Neural cell (in vitro differentiated cells): ENCODE measurements at regions not wholly inside any gene's neighbourhood (a gene's known extent, or its start where the extent isn't known, plus 50 kb on each side); places are given as distances from the start of the nearest gene placed in this dataset.

Experiments
- H2AFZ ChIP-seq: fragments of 200-600, 300-800 bp; sonication (generic), shearing (Covaris generic); 2 replicates; pipeline ENCODE4 v1.6.0; 2014; ENCODE audit warnings: low read depth, mild to moderate bottlenecking, antibody characterized with exemption, low read length, moderate library complexity
- H3F3A ChIP-seq: fragments of 200-600 bp; shearing (Covaris generic); 2 replicates; pipeline ENCODE4 v1.6.1; 2016; ENCODE audit warnings: mild to moderate bottlenecking, moderate library complexity, mixed read lengths, antibody characterized with exemption, low read length; ENCODE audit not compliant: insufficient read depth, poor library complexity, severe bottlenecking
- H3K27ac ChIP-seq: fragments of 200-600, 300-800 bp; sonication (generic), shearing (Covaris generic); 2 replicates; pipeline ENCODE4 v1.5.1; 2014; ENCODE audit warnings: mild to moderate bottlenecking, low read length, moderate library complexity
- H3K27me3 ChIP-seq: fragments of 300-800, 200-600 bp; sonication (generic), shearing (Covaris generic); 2 replicates; pipeline ENCODE4 v1.6.0; 2014; ENCODE audit warnings: mild to moderate bottlenecking, low read depth, low read length, moderate library complexity; ENCODE audit not compliant: insufficient read depth
- H3K36me3 ChIP-seq: fragments of 300-800, 200-600 bp; sonication (generic), shearing (Covaris generic); 2 replicates; pipeline ENCODE4 v1.5.1; 2014; ENCODE audit warnings: mild to moderate bottlenecking, antibody characterized with exemption, low read length, moderate library complexity; ENCODE audit not compliant: insufficient read depth
- H3K4me2 ChIP-seq: fragments of 300-800, 200-600 bp; sonication (generic), shearing (Covaris generic); 2 replicates; pipeline ENCODE4 v1.6.0; 2014; ENCODE audit warnings: mild to moderate bottlenecking, low read length
- H3K4me3 ChIP-seq: fragments of 300-800, 200-600 bp; sonication (generic), shearing (Covaris generic); 2 replicates; pipeline ENCODE4 v1.5.1; 2014; ENCODE audit warnings: mild to moderate bottlenecking, low read length, moderate library complexity
- H3K79me2 ChIP-seq: fragments of 200-600 bp; shearing (Covaris generic); replicated peaks from 2 replicates; pipeline ENCODE4 v1.6.0; 2014; ENCODE audit warnings: mild to moderate bottlenecking, low read length, moderate library complexity; ENCODE audit not compliant: insufficient read depth
- H3K9ac ChIP-seq: fragments of 300-800, 200-600 bp; sonication (generic), shearing (Covaris generic); 2 replicates; pipeline ENCODE4 v1.6.1; 2016; ENCODE audit warnings: mild to moderate bottlenecking, low read length, mixed read lengths
- H3K9me2 ChIP-seq: fragments of 200-600 bp; shearing (Covaris generic); 2 replicates; pipeline ENCODE4 v1.6.1; 2016; ENCODE audit warnings: mild to moderate bottlenecking, low read length, mixed read lengths; ENCODE audit not compliant: insufficient read depth
- H3K9me3 ChIP-seq: fragments of 200-600, 300-800 bp; sonication (generic), shearing (Covaris generic); 2 replicates; pipeline ENCODE4 v1.6.1; 2016; ENCODE audit warnings: mild to moderate bottlenecking, mixed run types, low read length, moderate library complexity, mixed read lengths
- H4K20me1 ChIP-seq: fragments of 200-600 bp; shearing (Covaris generic); 2 replicates; pipeline ENCODE4 v1.6.1; 2016; ENCODE audit warnings: mild to moderate bottlenecking, mixed run types; ENCODE audit not compliant: insufficient read depth
- CTCF ChIP-seq: fragments of 450-650 bp; IDR thresholded peaks from 2 replicates; pipeline ENCODE4 v1.5.1; 2014; ENCODE audit warnings: antibody characterized with exemption, mild to moderate bottlenecking, moderate library complexity; ENCODE audit not compliant: poor library complexity, severe bottlenecking
- EP300 ChIP-seq: fragments of 450-650 bp; conservative IDR thresholded peaks from 2 replicates; pipeline ENCODE4 v1.6.1; 2014; ENCODE audit warnings: antibody characterized with exemption, mild to moderate bottlenecking, moderate library complexity; ENCODE audit not compliant: poor library complexity, severe bottlenecking
- EZH2 ChIP-seq: fragments of 200-600, 300-800 bp; shearing (Covaris generic), sonication (generic); IDR thresholded peaks from 2 replicates; pipeline ENCODE4 v1.6.1; 2014; ENCODE audit warnings: antibody characterized with exemption, low read length, borderline replicate concordance, mild to moderate bottlenecking; ENCODE audit not compliant: insufficient read depth, poor library complexity, severe bottlenecking
- MXI1 ChIP-seq: fragments of 450-650 bp; conservative IDR thresholded peaks from 2 replicates; pipeline ENCODE4 v1.6.1; 2014; ENCODE audit warnings: antibody characterized with exemption, mild to moderate bottlenecking; ENCODE audit not compliant: poor library complexity, severe bottlenecking
- POLR2AphosphoS5 ChIP-seq: IDR thresholded peaks from 2 replicates; pipeline ENCODE4 v1.6.1; 2012
- RAD21 ChIP-seq: fragments of 450-650 bp; conservative IDR thresholded peaks from 2 replicates; pipeline ENCODE4 v1.6.1; 2014; ENCODE audit warnings: antibody characterized with exemption, mild to moderate bottlenecking, moderate library complexity
- REST ChIP-seq: IDR thresholded peaks from 2 replicates; pipeline ENCODE4 v1.6.1; 2012; ENCODE audit warnings: borderline replicate concordance
- SMC3 ChIP-seq: fragments of 450-650 bp; conservative IDR thresholded peaks from 2 replicates; pipeline ENCODE4 v1.6.1; 2014; ENCODE audit warnings: antibody characterized with exemption, mild to moderate bottlenecking, moderate library complexity; ENCODE audit not compliant: poor library complexity
- TAF1 ChIP-seq: IDR thresholded peaks from 2 replicates; pipeline ENCODE4 v1.6.1; 2012; ENCODE audit warnings: low read depth

GRCh38 chr7:110534241-110534931 is 556.5 kb upstream of the LRRN3 start:
- H2AFZ ChIP-seq: no peak overlapping the region
- no peaks in the 10 kb centered on the region for H4K20me1 ChIP-seq
- H3K4me3 ChIP-seq: no peak overlapping the region
- no peaks in the 10 kb centered on the region for H3K79me2 ChIP-seq
- H3K27me3 ChIP-seq: no peaks in the 10 kb centered on the region
- H3K4me2 ChIP-seq: no peak overlapping the region
- H3K9me3 ChIP-seq: no peaks in the 10 kb centered on the region
- H3K9me2 ChIP-seq: no peaks in the 10 kb centered on the region
- no peak overlapping the region for H3K27ac ChIP-seq
- H3F3A ChIP-seq: no peaks in the 10 kb centered on the region
- no peak for TF ChIP-seq REST
- TF ChIP-seq EZH2: no peak
- TF ChIP-seq CTCF: no peak
- no peak for TF ChIP-seq TAF1
- no peak for TF ChIP-seq SMC3
- no peak for TF ChIP-seq MXI1
- TF ChIP-seq POLR2AphosphoS5: no peak
- no peak for TF ChIP-seq RAD21
- TF ChIP-seq EP300: no peak
- H3K36me3 ChIP-seq: no peaks in the 10 kb centered on the region
- no peak overlapping the region for H3K9ac ChIP-seq

- Histone ChIP-seq H3K9me3 (no peaks in the 10 kb centered on the region), H3K4me3 (no peak overlapping the region), H3K9ac (no peak overlapping the region), H3K79me2 (no peaks in the 10 kb centered on the region), H3K27me3 (no peaks in the 10 kb centered on the region), H3F3A (no peaks in the 10 kb centered on the region), H3K27ac (no peak overlapping the region), H3K36me3 (no peaks in the 10 kb centered on the region), H4K20me1 (no peaks in the 10 kb centered on the region), H3K9me2 (no peaks in the 10 kb centered on the region), H3K4me2 (no peak overlapping the region), H2AFZ (no peak overlapping the region)
- TF ChIP-seq RAD21 (no peak), POLR2AphosphoS5 (no peak), EP300 (no peak), SMC3 (no peak), CTCF (no peak), TAF1 (no peak), MXI1 (no peak), EZH2 (no peak), REST (no peak)
Measured at GRCh38 chr7:110539216-110539615, 551.7 kb upstream of the LRRN3 start.
